Transverse colon (tissue), 4 donors: ENCODE measurements at regions not wholly inside any gene's neighbourhood (a gene's known extent, or its start where the extent isn't known, plus 50 kb on each side); places are given as distances from the start of the nearest gene placed in this dataset.

Experiments
- EP300 ChIP-seq: sonication (generic); formaldehyde crosslinking; IDR thresholded peaks from one replicate; pipeline ENCODE4 v1.6.1; 2017; ENCODE audit warnings: antibody characterized with exemption, low read depth
- POLR2AphosphoS5 ChIP-seq, 3 donors: sonication (generic); formaldehyde crosslinking; IDR thresholded peaks; one replicate each; pipeline ENCODE4 v1.6.1; 2016; ENCODE audit warnings: antibody characterized with exemption in 3 of 3
- TF ChIP-seq, protein P1 (sequence below), 5 experiments: fragments of 200-600 bp in 3 of 5; fragments of 450-650 bp in 2 of 5; sonication (generic) in 3 of 5; IDR thresholded peaks; 1 replicate in 2 of 5; 2 replicates in 3 of 5; pipeline ENCODE4 v1.5.1; 2016 to 2017; ENCODE audit warnings: antibody characterized with exemption in 5 of 5, inconsistent platforms in 3 of 5, mild to moderate bottlenecking in 2 of 5, moderate library complexity in 1 of 5

DNA sequence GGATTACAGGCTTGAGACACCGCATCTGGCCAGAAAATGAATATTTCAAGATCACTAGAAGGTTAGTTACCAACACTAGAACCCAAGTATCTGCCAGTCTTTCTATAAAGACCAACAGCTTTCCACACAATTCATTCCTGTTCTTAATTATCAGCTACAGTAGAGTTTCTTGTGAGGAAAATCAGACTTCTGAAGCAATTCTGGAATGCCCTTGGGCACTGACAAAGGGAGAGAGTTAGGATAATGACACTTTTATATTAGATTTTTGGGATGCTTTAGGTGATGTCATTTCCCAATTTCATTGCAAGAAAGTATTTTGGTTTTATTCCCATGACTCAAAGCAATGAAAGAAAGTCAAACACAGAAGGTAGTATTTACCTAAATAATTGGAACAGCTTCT lies 497.0 kb upstream of the TUSC1 start:
- TF ChIP-seq, protein P1, sequence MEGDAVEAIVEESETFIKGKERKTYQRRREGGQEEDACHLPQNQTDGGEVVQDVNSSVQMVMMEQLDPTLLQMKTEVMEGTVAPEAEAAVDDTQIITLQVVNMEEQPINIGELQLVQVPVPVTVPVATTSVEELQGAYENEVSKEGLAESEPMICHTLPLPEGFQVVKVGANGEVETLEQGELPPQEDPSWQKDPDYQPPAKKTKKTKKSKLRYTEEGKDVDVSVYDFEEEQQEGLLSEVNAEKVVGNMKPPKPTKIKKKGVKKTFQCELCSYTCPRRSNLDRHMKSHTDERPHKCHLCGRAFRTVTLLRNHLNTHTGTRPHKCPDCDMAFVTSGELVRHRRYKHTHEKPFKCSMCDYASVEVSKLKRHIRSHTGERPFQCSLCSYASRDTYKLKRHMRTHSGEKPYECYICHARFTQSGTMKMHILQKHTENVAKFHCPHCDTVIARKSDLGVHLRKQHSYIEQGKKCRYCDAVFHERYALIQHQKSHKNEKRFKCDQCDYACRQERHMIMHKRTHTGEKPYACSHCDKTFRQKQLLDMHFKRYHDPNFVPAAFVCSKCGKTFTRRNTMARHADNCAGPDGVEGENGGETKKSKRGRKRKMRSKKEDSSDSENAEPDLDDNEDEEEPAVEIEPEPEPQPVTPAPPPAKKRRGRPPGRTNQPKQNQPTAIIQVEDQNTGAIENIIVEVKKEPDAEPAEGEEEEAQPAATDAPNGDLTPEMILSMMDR (IDR thresholded peaks at IDR 0.05) = no peak
- no peak for TF ChIP-seq EP300
- TF ChIP-seq POLR2AphosphoS5 (IDR thresholded peaks at IDR 0.05) = no peak
